Thyroid gland (tissue), 4 donors: ENCODE measurements at regions not wholly inside any gene's neighbourhood (a gene's known extent, or its start where the extent isn't known, plus 50 kb on each side); places are given as distances from the start of the nearest gene placed in this dataset.

Source experiments
- CTCF ChIP-seq, 6 experiments: fragments of 200-600 bp in 3 of 6; fragments of 450-650 bp in 3 of 6; sonication (generic) in 3 of 6; IDR thresholded peaks; one replicate each; pipeline ENCODE4 v1.5.1; 2016 to 2019; ENCODE audit warnings: antibody characterized with exemption in 6 of 6, mild to moderate bottlenecking in 2 of 6, inconsistent platforms in 1 of 6, moderate library complexity in 1 of 6
- POLR2A ChIP-seq, 2 donors: fragments of 450-650 bp; IDR thresholded peaks; one replicate each; pipeline ENCODE4 v1.6.1; 2017; ENCODE audit warnings: antibody characterized with exemption in 2 of 2, mild to moderate bottlenecking in 2 of 2, moderate library complexity in 1 of 2

- TF ChIP-seq CTCF (IDR thresholded peaks at IDR 0.05): no peak
- TF ChIP-seq POLR2A (IDR thresholded peaks at IDR 0.05): no peak
Observed at GRCh38 chr11:130749216-130749615, 167.1 kb downstream of the SNX19 start.
